EL (cell line): ENCODE measurements at regions not wholly inside any gene's neighbourhood (a gene's known extent, or its start where the extent isn't known, plus 50 kb on each side); places are given as distances from the start of the nearest gene placed in this dataset.

Experiments used
- DNase-seq: peaks from one replicate; pipeline ENCODE4 v3.0.0-alpha.2; 2016

- DNase-seq = no peak
Measured at GRCh38 chr9:515665-516064, 301.0 kb downstream of the DOCK8 start.

GRCh38 chr9:517993-518392 lies 303.3 kb downstream of the DOCK8 start:
- no peak for DNase-seq

GRCh38 chr9:518540-518939 lies 303.9 kb downstream of the DOCK8 start:
- DNase-seq = no peak

GRCh38 chr9:519579-519978 lies 304.9 kb downstream of the DOCK8 start:
- no peak for DNase-seq

GRCh38 chr9:520302-520701 lies 305.6 kb downstream of the DOCK8 start:
- no peak for DNase-seq

- DNase-seq = no peak
Measured at GRCh38 chr9:522190-522589, 307.5 kb downstream of the DOCK8 start.

GRCh38 chr9:522658-523057 lies 308.0 kb downstream of the DOCK8 start:
- no peak for DNase-seq

GRCh38 chr9:523444-523843 lies 308.8 kb downstream of the DOCK8 start:
- no peak for DNase-seq

- no peak for DNase-seq
Measured at GRCh38 chr9:524008-524407, 309.3 kb downstream of the DOCK8 start.

GRCh38 chr9:526904-527591 lies 312.4 kb downstream of the DOCK8 start:
- DNase-seq = no peak

- DNase-seq = no peak
Measured at GRCh38 chr9:529731-530130, 311.8 kb upstream of the DMRT1 start.

GRCh38 chr9:530681-531080 lies 310.8 kb upstream of the DMRT1 start:
- peak; percentile 10 for DNase-seq

- DNase-seq = no peak
Measured at GRCh38 chr9:532707-533106, 308.8 kb upstream of the DMRT1 start.

- DNase-seq = no peak
Measured at GRCh38 chr9:534886-535285, 306.6 kb upstream of the DMRT1 start.

- DNase-seq = no peak
Measured at GRCh38 chr9:535356-535755, 306.1 kb upstream of the DMRT1 start.

GRCh38 chr9:536597-537511 lies 304.6 kb upstream of the DMRT1 start:
- no peak for DNase-seq

- no peak for DNase-seq
Measured at GRCh38 chr9:543478-543877, 298.0 kb upstream of the DMRT1 start.

GRCh38 chr9:545480-545879 lies 296.0 kb upstream of the DMRT1 start:
- DNase-seq = no peak

GRCh38 chr9:546235-546634 lies 295.3 kb upstream of the DMRT1 start:
- DNase-seq = no peak

- peak; percentile 8 for DNase-seq
Measured at GRCh38 chr9:546797-547223, 294.7 kb upstream of the DMRT1 start.

- DNase-seq = no peak
Measured at GRCh38 chr9:547314-547713, 294.2 kb upstream of the DMRT1 start.

GRCh38 chr9:549455-549997 lies 292.0 kb upstream of the DMRT1 start:
- DNase-seq = no peak

GRCh38 chr9:550333-550732 lies 291.2 kb upstream of the DMRT1 start:
- no peak for DNase-seq
